ENCODE measurements at regions not wholly inside any gene's neighbourhood (a gene's known extent, or its start where the extent isn't known, plus 50 kb on each side); places are given as distances from the start of the nearest gene placed in this dataset.
"Not testable (repeated sequence)": the region's sequence is repeated elsewhere in the genome, so short reads cannot be mapped to it uniquely, and the experiment has no call there.

DNA sequence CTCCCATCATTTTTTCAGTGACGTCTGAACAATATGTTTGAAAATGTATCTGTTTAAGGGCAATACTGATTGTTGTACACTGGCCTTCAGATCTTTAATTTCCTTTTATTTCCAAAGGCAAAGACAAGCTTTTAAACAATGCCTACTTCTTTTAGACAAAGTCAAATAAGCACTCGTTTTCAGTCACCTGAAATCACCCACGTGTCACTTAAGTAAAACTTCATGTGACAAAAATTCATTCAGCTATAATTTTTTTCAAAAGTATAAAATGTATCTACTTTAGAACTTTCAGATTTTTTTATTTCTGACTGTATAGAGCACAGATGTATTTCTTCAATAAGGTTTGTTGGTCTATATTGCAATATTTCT, 113.5 kb upstream of the BEND6 start:
- Histone ChIP-seq H3K27ac (peak overlapping the region in 3 of 21 experiments; percentile 28 to 66 (median 60)), H3K4me3 (no peak overlapping the region)

DNA sequence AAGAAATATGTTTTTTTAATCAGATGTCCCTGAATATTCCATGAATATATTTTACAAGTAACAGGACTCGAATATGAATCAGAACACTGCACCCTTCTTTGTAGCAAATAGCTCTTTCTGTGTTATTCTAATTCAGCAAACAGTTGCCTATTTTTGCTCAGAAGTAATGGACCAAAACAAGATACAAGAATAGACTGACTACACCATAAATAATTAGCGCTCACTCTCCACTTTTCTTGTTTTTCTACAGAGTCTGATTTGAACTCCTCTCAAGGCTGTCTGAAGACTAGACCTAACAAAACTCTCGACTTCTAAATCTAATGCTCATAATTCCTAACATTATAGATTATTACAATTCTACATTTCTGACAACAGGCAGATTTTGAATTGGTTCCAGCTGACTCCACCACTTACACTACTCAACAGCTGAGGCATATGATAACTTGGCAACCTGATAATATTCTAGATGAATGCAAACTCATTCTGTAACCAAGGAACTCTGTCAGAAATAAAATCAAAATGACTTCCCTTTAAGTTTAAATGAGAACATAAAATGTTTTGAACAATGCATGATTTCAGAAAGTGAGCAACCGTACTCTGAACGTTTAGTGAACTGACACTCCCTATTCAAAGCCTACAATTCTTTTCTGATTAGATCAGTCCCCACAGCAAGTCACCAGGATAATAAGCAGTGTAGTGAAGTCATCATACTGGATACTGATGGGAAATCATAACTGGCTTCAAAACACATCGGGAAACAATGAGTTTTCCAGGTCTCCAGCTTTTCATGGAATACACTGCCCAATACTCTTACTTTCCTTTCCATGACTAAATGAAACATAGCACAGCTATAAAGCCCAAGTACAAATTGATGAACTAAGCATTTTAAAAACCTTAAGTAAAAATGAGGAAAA, 114.2 kb upstream of the BEND6 start:
- Histone ChIP-seq H3K4me3 (no peak overlapping the region), H3K27ac (peak overlapping the region in 4 of 21 experiments; percentile 26 to 68 (median 44))

DNA sequence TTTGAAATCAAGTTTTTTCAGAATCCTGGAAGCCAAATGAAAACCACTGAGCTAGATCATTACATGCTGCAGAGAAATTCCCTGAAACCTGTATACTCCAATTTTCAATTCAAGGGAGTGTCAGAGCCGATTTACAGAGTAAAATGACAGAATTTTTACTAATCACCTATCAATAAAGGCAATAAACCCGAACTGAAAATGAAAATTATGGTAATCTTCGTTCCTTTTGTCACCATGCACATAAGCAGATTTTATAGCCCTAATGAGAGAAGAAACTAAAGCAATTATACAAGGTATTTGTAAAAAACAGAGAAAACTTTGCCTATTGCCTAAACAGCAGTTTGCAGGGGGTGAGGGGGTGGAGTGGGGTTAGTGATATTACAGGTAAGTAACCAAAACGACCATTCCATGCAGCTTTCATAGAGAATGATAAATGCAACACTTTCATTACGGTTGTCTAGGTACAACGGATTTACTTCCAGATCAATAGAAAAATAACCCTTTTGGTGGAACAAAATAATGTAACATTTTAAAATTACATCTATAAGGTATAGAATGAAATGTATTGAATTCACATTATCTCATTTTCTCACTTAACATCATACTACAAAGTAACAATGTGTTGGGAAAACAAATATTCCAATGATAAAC, 115.2 kb upstream of the BEND6 start:
- H3K4me3 ChIP-seq, result no peak overlapping the region
- no peak overlapping the region for H3K27ac ChIP-seq

DNA sequence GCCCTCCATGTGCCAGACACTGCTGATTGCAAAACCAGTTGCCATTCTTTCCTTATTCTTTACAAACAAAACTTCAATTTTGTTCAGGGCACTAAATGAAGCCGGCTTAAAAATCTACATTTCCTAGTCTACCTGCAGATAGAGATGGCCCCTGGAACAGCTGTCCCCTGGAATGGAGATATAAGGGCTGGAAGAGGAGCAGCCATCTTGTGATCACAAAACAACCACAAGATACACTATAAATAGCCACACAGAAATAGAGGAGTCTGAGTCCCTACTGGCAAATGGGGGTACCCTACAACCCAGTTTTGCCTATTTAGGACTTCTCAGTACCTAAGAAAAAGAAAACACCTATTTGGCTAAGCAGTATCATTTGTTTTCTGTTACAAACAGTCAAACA, 115.9 kb upstream of the BEND6 start:
- Histone ChIP-seq H3K27ac (no peak overlapping the region), H3K4me3 (no peak overlapping the region)

DNA sequence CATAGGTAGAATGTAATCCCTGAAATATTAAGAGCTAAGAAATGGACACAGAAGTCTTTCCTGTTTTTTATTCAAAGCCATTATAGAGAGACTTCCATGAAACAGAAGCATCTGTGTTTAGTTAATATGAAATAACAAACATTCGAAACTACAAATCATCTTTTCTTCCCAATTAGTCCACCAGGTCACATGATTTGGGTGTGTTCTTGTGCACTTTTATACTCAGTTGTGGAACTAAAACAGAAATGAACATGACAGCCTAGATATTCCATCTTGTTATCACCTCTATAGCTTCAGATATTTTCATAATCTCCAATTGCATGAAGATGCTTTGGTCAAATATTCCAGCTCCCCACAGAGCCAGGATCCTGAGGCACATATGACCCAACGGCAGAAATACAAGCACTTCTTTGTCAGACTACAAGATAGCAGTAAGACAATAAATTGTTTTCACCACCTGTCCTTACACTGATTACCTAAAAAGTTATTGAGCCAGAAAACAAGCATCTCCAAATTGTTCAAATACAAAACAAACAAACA, 116.8 kb upstream of the BEND6 start:
- no peak overlapping the region for H3K4me3 ChIP-seq
- H3K27ac ChIP-seq, result no peak overlapping the region

DNA sequence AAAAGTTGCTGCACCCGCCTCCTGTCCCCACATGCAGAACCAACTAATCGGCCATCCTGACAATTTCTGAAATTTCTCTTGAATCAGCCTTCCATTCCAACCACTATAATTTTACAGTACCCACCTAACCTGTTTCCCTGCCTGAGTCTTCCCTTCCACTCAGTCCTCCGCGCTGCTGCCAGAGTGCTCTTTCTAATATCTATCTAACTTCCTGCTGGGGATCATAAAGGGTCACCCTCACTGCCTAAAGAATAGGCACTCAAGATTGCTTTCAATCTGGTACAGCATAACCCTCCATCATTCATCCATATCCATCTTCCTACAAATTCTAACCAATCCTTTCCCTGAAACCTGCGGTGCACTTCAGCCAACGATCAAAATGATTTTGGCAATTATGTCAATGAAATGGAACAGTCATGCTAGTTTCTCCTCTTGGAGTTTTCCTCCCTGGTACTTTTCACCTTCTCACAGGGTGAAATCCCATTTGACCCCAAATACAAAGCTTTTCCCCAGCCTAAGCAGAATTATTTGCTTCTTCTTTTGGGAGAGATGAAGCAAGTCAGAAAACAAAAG, 117.5 kb upstream of the BEND6 start:
- Histone ChIP-seq H3K27ac (no peak overlapping the region), H3K4me3 (no peak overlapping the region)

DNA sequence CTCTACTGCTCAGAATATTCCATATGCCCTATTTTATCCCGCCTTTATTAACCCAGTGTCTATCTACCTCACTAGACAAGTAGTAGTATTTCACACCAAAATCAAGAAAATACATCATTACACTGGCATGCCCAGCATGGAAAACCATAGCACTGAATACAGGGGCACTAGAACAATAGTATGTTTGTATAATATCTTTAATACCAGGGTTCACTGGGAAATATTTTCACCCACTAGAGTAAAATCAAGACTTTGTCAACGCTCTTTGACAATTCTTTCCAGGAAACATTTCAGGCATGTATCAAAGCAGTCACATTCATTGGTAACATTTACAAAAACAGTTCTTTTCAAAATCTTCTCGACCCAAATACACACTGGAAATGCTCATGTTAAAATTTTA, 119.3 kb upstream of the BEND6 start:
- no peak overlapping the region for H3K4me3 ChIP-seq
- H3K27ac ChIP-seq, result no peak overlapping the region

DNA sequence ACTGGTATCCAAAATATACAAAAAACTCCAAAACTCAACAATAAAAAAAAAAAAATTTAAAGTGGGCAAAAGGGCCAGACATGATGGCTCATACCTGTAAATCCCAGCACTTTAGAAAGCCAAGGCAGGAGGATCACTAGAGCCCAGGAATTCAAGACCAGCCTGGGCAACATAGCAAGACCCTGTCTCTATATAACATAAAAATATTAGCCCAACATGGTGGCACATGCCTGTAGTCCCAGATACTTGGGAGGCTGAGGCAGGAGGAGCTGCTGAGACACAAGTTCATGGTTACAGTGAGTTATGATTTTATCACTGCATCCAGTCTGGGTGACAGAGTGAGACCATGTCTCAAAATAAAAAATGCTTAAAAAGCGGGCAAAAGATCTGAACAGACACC, 121.0 kb upstream of the BEND6 start:
- no peak overlapping the region for H3K27ac ChIP-seq
- H3K4me3 ChIP-seq, result no peak overlapping the region

DNA sequence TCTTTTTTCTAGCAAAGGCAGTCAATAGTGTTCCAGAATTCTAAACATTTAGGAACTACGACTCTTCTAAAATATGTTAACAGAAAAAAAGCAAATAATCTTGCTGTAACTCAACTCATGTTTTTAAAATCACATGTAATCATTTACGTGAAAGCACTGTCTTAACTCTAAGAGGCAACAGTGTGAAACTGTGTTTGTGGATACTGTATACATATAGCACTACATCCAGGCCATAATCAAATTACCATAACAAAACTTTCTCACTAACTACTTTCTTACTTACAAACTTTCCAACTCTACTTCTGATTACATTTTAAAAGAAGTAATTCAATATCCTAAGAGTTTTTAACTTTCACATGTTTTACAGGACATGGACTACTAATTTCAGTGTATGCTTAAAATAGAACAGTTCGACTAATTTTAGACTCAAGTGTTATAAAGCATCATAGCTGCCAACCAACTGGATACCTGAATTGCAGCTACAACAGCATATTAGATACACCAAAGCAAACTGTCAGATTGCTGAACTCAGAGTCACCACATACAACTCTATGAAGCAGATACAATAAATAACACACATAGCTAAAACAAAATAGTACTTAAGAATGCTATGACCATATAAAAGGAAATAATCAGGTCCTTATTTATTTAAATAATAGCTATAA, 121.6 kb upstream of the BEND6 start:
- Histone ChIP-seq H3K4me3 (no peak overlapping the region), H3K27ac (no peak overlapping the region)

DNA sequence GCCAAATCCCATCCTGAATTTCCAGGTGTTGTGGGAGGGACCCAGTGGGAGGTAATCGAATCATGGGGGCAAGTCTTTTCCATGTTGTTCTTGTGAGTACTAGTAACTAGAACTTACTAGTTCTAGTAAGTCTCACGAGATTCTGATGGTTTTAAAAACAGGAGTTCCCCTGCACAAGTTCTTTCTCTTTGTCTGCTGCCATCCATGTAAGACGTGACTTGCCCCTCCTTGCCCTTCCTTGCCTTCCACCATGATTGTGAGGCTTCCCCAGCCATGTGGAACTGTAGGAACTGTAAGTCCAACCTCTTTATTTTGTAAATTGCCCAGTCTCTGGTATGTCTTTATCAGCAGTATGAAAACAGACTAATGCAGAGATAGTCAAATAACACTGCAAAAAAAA, 122.7 kb upstream of the BEND6 start:
- Histone ChIP-seq H3K27ac (no peak overlapping the region), H3K4me3 (no peak overlapping the region)

DNA sequence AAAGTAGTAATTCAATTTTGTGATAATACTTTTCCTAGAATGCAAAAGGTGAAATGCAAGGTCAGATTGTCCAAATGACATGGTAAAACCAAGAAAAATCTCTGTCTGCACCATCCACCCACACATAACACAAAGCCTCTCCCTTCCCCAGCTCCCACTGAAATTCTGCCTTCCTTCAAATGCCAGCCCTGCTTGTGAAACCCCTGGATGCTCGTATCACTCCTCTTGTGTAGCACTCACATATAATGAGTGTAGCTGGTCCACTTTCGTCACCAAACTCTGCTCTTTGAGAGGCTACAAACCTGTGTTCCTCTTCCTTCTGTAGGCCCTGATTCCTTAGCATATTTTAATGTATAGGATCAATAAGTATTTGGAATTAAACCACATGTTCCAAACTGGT, 123.6 kb upstream of the BEND6 start:
- no peak overlapping the region for H3K4me3 ChIP-seq
- no peak overlapping the region for H3K27ac ChIP-seq

DNA sequence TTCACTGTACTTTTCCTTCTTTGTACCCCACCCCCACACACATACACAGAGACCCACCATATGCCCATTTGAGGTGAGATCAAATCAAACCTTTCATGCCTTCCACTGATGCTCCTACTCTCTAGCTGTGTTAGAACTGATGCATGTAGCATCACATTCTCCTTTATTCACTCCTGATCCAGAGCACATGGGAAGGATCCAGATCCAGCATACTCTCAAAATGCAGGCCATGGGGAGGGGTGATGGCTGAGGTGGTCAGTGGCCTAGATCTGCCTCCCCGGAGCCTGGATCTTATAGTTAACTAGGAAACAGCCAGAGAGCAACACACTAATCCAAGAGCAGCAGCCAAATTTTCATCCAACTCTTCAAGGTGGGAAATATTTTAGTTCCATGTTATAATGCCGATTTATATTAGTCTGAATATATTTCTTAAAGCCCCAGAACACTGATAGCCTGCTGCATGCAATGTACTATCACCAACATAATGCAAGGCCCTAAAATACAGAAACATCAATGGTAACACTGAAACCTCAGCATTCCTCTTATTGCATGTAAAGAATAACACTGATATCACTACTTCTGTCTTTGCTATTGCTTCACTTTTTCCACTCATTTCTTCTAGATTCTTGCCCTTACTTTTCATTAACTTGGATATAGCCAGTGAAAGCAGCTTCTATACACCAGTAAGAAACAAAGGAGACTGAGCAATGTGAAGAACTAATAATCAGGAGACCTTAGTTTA, 126.8 kb upstream of the BEND6 start:
- Histone ChIP-seq H3K4me3 (no peak overlapping the region), H3K27ac (no peak overlapping the region)

DNA sequence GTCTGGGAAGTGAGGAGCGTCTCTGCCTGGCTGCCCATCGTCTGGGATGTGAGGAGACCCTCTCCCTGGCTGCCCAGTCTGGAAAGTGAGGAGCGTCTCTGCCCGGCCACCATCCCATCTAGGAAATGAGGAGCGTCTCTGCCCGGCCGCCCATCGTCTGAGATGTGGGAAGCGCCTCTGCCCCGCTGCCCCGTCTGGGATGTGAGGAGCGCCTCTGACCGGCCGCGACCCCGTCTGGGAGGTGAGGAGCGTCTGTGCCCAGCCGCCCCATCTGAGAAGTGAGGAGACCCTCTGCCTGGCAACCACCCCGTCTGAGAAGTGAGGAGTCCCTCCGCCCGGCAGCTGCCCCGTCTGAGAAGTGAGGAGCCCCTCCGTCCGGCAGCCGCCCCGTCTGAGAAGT, 130.5 kb upstream of the BEND6 start:
- not testable (repeated sequence) for H3K27ac ChIP-seq, H3K4me3 ChIP-seq

DNA sequence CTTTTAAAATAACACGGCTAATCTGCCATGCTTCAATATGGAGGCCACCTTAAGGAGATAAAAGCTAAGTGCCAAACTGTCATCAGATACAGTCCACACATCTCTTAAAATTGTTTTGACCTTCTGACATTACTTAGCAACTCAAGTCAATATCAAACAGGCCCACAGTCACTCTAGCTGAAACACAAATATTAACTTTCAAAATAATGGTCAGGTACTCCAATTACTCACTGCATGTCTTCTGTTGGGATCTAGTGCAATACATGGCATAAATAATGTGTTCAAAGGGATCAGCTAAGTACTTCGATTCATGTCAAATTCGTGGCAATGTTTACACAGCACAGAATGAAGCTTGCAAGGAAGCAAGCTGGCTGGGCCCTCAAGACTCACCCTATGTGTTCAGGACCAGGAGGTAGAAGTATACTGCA, 133.9 kb upstream of the BEND6 start:
- no peak overlapping the region for H3K27ac ChIP-seq
- H3K4me3 ChIP-seq, result no peak overlapping the region

DNA sequence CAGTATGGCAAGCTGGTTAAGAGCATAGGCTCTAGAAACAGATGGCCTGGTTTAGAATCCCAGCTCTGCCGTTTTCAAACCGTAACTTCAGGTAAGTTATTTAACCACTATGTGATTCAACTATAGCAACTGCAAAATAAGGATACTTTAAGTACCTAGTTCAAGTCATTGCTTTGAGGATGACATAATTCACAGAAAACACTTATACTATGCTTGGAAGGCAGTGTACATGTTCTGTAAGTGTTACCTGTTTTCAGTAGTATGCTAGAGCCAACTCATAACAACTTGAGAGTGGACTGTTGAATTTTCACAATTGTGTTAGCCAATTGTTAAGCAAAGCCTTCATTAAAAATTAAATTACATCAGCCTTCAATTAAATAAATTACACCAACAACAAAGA, 134.8 kb upstream of the BEND6 start:
- H3K4me3 ChIP-seq, result no peak overlapping the region

DNA sequence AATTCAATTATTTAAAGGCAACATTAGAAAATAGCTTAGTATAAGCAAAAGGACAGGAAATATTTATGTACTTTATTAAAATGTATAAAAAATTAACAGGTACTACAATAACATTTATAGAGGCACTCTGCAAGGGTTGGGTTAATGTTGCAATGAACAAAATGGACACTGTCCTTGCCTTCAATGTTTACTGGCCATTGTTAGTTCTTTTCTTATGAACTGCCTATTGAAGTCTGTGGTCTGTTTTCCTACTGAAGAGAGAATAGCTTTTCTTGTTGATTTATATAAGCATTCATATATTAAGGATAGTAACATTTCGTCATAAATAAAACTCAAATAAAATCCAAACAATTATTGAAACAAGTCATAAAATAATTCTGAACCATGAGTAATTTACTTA, 135.3 kb upstream of the BEND6 start:
- no peak overlapping the region for H3K4me3 ChIP-seq
- no peak overlapping the region for H3K27ac ChIP-seq

More for the DNA sequence above, 134.8 kb upstream of the BEND6 start:
- no peak overlapping the region for H3K27ac ChIP-seq

DNA sequence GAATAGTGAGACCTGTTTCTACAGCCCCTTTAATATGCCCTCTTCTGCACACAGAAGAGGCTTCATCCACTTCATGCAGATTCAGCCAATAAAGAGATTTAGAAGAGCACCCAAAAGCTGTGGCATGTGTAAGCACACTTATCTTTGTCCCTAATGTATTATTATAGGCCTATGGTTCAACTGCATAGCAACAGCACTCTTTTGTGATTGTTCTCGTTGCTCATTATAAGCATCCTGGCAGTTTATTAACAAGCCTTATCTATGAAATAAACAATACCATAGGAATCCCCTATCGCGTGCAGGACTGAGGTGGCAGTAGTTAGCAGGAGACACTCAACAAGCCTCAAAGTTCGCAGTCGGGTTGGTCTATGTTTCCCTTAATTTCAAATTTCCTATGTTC, 138.5 kb upstream of the BEND6 start:
- Histone ChIP-seq H3K4me3 (no peak overlapping the region), H3K27ac (no peak overlapping the region)

DNA sequence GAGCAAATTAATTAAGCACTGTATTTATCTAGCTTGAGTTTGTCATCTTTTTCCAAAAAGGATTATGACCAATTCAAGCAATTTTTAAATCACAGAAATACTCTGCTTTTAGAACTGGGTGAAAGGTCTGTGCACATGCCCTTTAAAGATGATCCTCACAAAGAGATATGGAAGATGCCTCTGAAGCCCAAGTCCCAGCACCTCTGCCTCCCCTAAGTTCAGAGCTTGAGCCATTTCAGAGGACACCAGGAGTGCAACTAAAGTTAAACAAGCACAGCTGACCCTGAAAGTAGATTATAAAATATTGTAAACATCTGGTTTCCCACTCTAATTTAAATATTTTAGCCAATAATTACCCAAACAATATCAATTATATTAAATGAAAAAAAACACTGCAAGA, 139.5 kb upstream of the BEND6 start:
- no peak overlapping the region for H3K27ac ChIP-seq
- H3K4me3 ChIP-seq, result no peak overlapping the region

DNA sequence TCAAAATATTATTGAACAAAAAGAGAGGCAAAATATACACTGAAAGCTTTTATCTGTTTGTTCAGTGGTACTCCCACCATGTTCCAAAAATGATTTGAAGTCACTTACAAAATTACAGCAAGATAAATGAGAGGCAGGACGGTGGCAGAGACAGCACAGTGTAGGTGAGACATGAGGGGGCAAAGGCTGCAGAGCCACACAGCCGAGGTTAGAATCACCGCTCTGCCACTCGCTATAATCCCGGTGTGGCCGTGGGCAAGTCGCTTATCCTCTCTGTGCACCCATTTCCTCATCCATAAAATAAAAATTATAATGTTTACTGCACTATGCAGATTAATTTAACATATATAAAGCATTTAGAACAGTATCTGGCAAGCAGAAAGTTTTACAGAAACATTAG, 140.1 kb upstream of the BEND6 start:
- no peak overlapping the region for H3K27ac ChIP-seq

DNA sequence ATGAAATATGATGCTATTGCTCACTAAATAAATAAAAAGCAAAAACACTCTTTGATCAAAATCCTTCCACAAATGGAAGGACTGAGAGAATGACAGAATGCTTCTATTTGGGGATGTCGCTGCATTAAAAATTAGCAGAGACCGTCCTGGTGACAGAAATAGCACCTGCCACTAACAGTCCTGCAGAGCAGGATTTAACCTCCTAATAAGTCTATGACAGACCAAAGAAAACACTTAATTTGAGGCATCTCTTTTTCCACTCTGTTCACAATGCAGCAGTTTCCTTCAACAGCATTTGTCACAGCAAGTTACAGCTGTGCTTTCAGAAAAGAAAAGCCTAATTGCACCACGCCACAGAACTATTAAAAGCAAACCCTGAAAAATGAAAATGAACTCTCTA, 140.6 kb upstream of the BEND6 start:
- no peak overlapping the region for H3K4me3 ChIP-seq
- H3K27ac ChIP-seq, result no peak overlapping the region

More for the DNA sequence above, 140.1 kb upstream of the BEND6 start:
- no peak overlapping the region for H3K4me3 ChIP-seq

Data from skin epidermis (tissue), 12 donors.